ENCODE measurements at regions not wholly inside any gene's neighbourhood (a gene's known extent, or its start where the extent isn't known, plus 50 kb on each side); places are given as distances from the start of the nearest gene placed in this dataset.

GRCh38 chr2:221689140-221689539 lies 117.0 kb upstream of the EPHA4 start:
- no peak for DNase-seq (ENCODE audit: low spot score)

- no peak for DNase-seq (ENCODE audit: low spot score)
These were observed 108.4 kb upstream of the EPHA4 start for GRCh38 chr2:221680548-221680947.

GRCh38 chr2:221677688-221678087 lies 105.6 kb upstream of the EPHA4 start:
- DNase-seq (ENCODE audit: low spot score): no peak

- DNase-seq (ENCODE audit: low spot score): no peak
These were observed 104.6 kb upstream of the EPHA4 start for GRCh38 chr2:221676566-221677172.

- no peak for DNase-seq (ENCODE audit: low spot score)
These were observed 103.3 kb upstream of the EPHA4 start for GRCh38 chr2:221675201-221675908.

- DNase-seq (ENCODE audit: low spot score): no peak
These were observed 102.3 kb upstream of the EPHA4 start for GRCh38 chr2:221674446-221674845.

- no peak for DNase-seq (ENCODE audit: low spot score)
These were observed 101.1 kb upstream of the EPHA4 start for GRCh38 chr2:221673248-221673647.

GRCh38 chr2:221671515-221671914 lies 99.4 kb upstream of the EPHA4 start:
- no peak for DNase-seq (ENCODE audit: low spot score)

- no peak for DNase-seq (ENCODE audit: low spot score)
These were observed 90.7 kb upstream of the EPHA4 start for GRCh38 chr2:221662689-221663391.

GRCh38 chr2:221657806-221658205 lies 85.7 kb upstream of the EPHA4 start:
- no peak for DNase-seq (ENCODE audit: low spot score)

GRCh38 chr2:221655300-221655699 lies 83.2 kb upstream of the EPHA4 start:
- DNase-seq (ENCODE audit: low spot score): no peak

GRCh38 chr2:221653182-221653581 lies 81.1 kb upstream of the EPHA4 start:
- no peak for DNase-seq (ENCODE audit: low spot score)

GRCh38 chr2:221649051-221649775 lies 77.1 kb upstream of the EPHA4 start:
- DNase-seq (ENCODE audit: low spot score): no peak

- no peak for DNase-seq (ENCODE audit: low spot score)
These were observed 70.3 kb upstream of the EPHA4 start for GRCh38 chr2:221642447-221642846.

GRCh38 chr2:221641181-221641871 lies 69.2 kb upstream of the EPHA4 start:
- no peak for DNase-seq (ENCODE audit: low spot score)

- DNase-seq (ENCODE audit: low spot score): no peak
These were observed 68.6 kb upstream of the EPHA4 start for GRCh38 chr2:221640686-221641085.

- DNase-seq (ENCODE audit: low spot score): no peak
These were observed 65.7 kb upstream of the EPHA4 start for GRCh38 chr2:221637851-221638250.

- no peak for DNase-seq (ENCODE audit: low spot score)
These were observed 63.8 kb upstream of the EPHA4 start for GRCh38 chr2:221635949-221636348.

GRCh38 chr2:221629468-221629867 lies 57.4 kb upstream of the EPHA4 start:
- DNase-seq (ENCODE audit: low spot score): no peak

- DNase-seq (ENCODE audit: low spot score): no peak
These were observed 52.4 kb upstream of the EPHA4 start for GRCh38 chr2:221624475-221624874.

Measured in HuH-7.5 (cell line).